ENCODE measurements at regions not wholly inside any gene's neighbourhood (a gene's known extent, or its start where the extent isn't known, plus 50 kb on each side); places are given as distances from the start of the nearest gene placed in this dataset.
A peak's percentile ranks its signal among the peaks of the same experiment; 100 is the strongest.

DNA sequence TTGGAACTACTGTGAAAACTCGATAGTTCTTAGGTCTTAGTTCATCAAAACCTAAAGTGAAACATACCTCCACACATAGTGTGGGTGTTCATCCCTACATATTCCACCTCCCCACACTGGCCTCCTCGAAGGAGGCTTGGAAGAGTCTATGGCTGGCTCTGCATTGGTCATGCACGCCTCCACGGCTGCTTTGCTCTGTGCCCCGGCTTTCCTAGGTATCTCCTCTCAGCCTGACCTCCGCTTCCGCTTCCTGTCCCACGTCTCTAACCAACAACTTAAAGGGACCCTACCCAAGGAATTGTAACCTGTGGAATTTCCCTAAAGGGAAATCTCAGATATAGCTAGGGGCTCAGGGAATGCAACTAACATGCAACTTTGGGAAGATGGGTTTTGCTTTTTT lies 79.7 kb upstream of the MBNL2 start:
- H3K27me3 ChIP-seq (ENCODE audit: insufficient read depth, low read depth), result no peaks in the 10 kb centered on the region
- H3F3A ChIP-seq (ENCODE audit: insufficient read depth, low read depth), result peaks cover 16% of the 10 kb centered on the region
- H3K4me2 ChIP-seq, result peak overlapping the region; percentile 84
- intact Hi-C loops (cut with micrococcal nuclease; ENCODE audit: unreplicated experiment), result loop anchor here (2.0 to 5.0 kb wide), 3 partner anchors 32 to 115 kb away; no protein-coding TSS in a partner anchor
- peaks cover 22% of the 10 kb centered on the region; the same call in 1 of the 2 replicates for H3K79me2 ChIP-seq (ENCODE audit: low read depth)
- peak overlapping the region; percentile 76 for H2AFZ ChIP-seq
- H3K4me1 ChIP-seq (replicated peaks; ENCODE audit: insufficient read depth), result peaks cover 51% of the 10 kb centered on the region
- DNase-seq, result peak; percentile 55 to 75
- no peaks in the 10 kb centered on the region for H3K36me3 ChIP-seq (ENCODE audit: low read depth)
- ChIA-PET CTCF (interaction anchor here (0.8 kb wide), 1 partner anchor 49 kb away, joined by 4 read pairs; no protein-coding TSS in a partner anchor), POLR2A (ENCODE audit: unreplicated experiment) (interaction anchor here (0.6 to 1.1 kb wide), 5 partner anchors 32 to 1435 kb away, joined by 4 to 7 read pairs (median 6); no protein-coding TSS in a partner anchor)
- no peaks in the 10 kb centered on the region for H3K9me3 ChIP-seq (ENCODE audit: insufficient read depth, low read depth)
- peak overlapping the region; percentile 62 for H3K4me3 ChIP-seq
- H4K20me1 ChIP-seq (ENCODE audit: insufficient read depth), result no peaks in the 10 kb centered on the region
- H3K27ac ChIP-seq, result peak overlapping the region; percentile 79
- BruUV-seq (replicated peaks), result TSS peak; percentile 56
- H3K9me2 ChIP-seq (ENCODE audit: insufficient read depth), result no peaks in the 10 kb centered on the region
- TF ChIP-seq EZH2 (IDR thresholded peaks at IDR 0.05; ENCODE audit: low read depth), result no peak
- TF ChIP-seq, protein P1, sequence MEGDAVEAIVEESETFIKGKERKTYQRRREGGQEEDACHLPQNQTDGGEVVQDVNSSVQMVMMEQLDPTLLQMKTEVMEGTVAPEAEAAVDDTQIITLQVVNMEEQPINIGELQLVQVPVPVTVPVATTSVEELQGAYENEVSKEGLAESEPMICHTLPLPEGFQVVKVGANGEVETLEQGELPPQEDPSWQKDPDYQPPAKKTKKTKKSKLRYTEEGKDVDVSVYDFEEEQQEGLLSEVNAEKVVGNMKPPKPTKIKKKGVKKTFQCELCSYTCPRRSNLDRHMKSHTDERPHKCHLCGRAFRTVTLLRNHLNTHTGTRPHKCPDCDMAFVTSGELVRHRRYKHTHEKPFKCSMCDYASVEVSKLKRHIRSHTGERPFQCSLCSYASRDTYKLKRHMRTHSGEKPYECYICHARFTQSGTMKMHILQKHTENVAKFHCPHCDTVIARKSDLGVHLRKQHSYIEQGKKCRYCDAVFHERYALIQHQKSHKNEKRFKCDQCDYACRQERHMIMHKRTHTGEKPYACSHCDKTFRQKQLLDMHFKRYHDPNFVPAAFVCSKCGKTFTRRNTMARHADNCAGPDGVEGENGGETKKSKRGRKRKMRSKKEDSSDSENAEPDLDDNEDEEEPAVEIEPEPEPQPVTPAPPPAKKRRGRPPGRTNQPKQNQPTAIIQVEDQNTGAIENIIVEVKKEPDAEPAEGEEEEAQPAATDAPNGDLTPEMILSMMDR (conservative IDR thresholded peaks at IDR 0.05), result no peak

DNA sequence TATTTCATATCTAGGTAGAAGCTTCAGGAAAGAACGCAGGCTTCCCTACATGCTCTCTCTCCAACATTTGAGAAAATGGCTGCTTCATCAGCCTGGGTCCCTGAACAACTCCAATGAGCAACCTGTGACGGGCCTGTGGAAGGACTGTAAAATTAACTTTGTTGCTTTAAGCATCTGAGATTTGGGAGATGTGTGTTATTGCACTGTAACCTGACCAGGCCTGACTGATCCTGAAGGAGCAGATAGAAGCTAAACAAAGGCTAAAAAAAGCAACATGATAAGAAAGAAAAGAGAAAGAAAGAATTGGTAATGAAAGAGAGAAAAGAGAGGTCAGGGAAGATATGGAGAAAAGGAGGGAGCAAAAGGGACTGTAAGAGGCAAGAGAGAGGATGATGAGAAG lies 77.1 kb upstream of the MBNL2 start:
- no TSS peak for BruUV-seq (replicated peaks)
- H3K27me3 ChIP-seq (ENCODE audit: insufficient read depth, low read depth), result no peaks in the 10 kb centered on the region
- DNase-seq, result no peak
- H2AFZ ChIP-seq, result no peak overlapping the region
- H3K79me2 ChIP-seq (ENCODE audit: low read depth), result peaks cover 22% of the 10 kb centered on the region; the same call in 1 of the 2 replicates
- no peaks in the 10 kb centered on the region for H3K36me3 ChIP-seq (ENCODE audit: low read depth)
- H3K9me3 ChIP-seq (ENCODE audit: insufficient read depth, low read depth), result no peaks in the 10 kb centered on the region
- ChIA-PET CTCF (no interaction called here), POLR2A (ENCODE audit: unreplicated experiment) (no interaction called here)
- H4K20me1 ChIP-seq (ENCODE audit: insufficient read depth), result no peaks in the 10 kb centered on the region
- no peak for TF ChIP-seq EZH2 (IDR thresholded peaks at IDR 0.05; ENCODE audit: low read depth)
- TF ChIP-seq, protein P1 (conservative IDR thresholded peaks at IDR 0.05), result no peak
- no peak overlapping the region for H3K4me3 ChIP-seq
- no peak overlapping the region for H3K4me2 ChIP-seq
- intact Hi-C loops (cut with micrococcal nuclease; ENCODE audit: unreplicated experiment), result no loop called here
- no peaks in the 10 kb centered on the region for H3K9me2 ChIP-seq (ENCODE audit: insufficient read depth)
- peaks cover 16% of the 10 kb centered on the region for H3F3A ChIP-seq (ENCODE audit: insufficient read depth, low read depth)
- no peak overlapping the region for H3K27ac ChIP-seq
- H3K4me1 ChIP-seq (replicated peaks; ENCODE audit: insufficient read depth), result peaks cover 38% of the 10 kb centered on the region

DNA sequence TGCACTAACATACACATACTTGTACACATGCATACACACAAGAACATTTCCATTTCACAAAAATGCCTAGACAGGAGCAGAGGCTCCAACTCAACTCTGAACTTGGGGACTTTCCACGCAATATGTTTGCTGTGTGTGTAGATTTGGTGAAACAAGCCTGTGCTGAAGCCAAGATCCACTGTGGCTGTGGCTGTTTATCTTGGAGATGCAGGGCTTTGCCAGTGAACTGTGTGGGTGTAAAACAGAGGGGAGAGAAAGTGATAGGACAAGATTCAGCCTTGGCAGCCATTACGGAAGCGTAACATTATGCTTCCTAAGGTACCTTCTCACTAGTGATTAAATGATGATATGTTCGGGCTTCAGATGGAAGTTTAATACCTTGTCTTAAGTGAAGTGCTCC lies 73.2 kb upstream of the MBNL2 start:
- ChIA-PET POLR2A (ENCODE audit: unreplicated experiment) (no interaction called here), CTCF (no interaction called here)
- H3K27ac ChIP-seq, result no peak overlapping the region
- no peak overlapping the region for H3K4me3 ChIP-seq
- peaks cover 4% of the 10 kb centered on the region; the same call in 1 of the 2 replicates for H3F3A ChIP-seq (ENCODE audit: insufficient read depth, low read depth)
- H4K20me1 ChIP-seq (ENCODE audit: insufficient read depth), result no peaks in the 10 kb centered on the region
- H3K36me3 ChIP-seq (ENCODE audit: low read depth), result no peaks in the 10 kb centered on the region
- H3K9me2 ChIP-seq (ENCODE audit: insufficient read depth), result no peaks in the 10 kb centered on the region
- peaks cover 3% of the 10 kb centered on the region; the same call in 1 of the 2 replicates for H3K79me2 ChIP-seq (ENCODE audit: low read depth)
- no peak for DNase-seq
- no peaks in the 10 kb centered on the region for H3K9me3 ChIP-seq (ENCODE audit: insufficient read depth, low read depth)
- H2AFZ ChIP-seq, result no peak overlapping the region
- H3K4me2 ChIP-seq, result no peak overlapping the region
- H3K27me3 ChIP-seq (ENCODE audit: insufficient read depth, low read depth), result no peaks in the 10 kb centered on the region
- intact Hi-C loops (cut with micrococcal nuclease; ENCODE audit: unreplicated experiment), result no loop called here
- TF ChIP-seq EZH2 (IDR thresholded peaks at IDR 0.05; ENCODE audit: low read depth), result no peak
- TF ChIP-seq, protein P1 (conservative IDR thresholded peaks at IDR 0.05), result no peak
- no TSS peak for BruUV-seq (replicated peaks)
- peaks cover 2% of the 10 kb centered on the region for H3K4me1 ChIP-seq (replicated peaks; ENCODE audit: insufficient read depth)

All from PC-9 (cell line).